Keratinocyte (primary cell): ENCODE measurements at regions not wholly inside any gene's neighbourhood (a gene's known extent, or its start where the extent isn't known, plus 50 kb on each side); places are given as distances from the start of the nearest gene placed in this dataset.

Experiments
- EZH2 ChIP-seq: IDR thresholded peaks from one replicate; pipeline ENCODE4 v1.6.1; 2012; ENCODE audit warnings: inconsistent platforms, mild to moderate bottlenecking, low read length, moderate library complexity
- TF ChIP-seq, protein P1 (sequence below), 3 experiments: IDR thresholded peaks in 1 of 3; conservative IDR thresholded peaks in 1 of 3; optimal IDR thresholded peaks in 1 of 3; 2 replicates in 2 of 3; 3 replicates in 1 of 3; pipeline versions ENCODE3 to v1.5.1; 2011; ENCODE audit warnings: low read length in 3 of 3, mild to moderate bottlenecking in 3 of 3, moderate library complexity in 2 of 3, control low read depth in 1 of 3, inconsistent platforms in 1 of 3; ENCODE audit not compliant: insufficient read depth in 2 of 3; ENCODE audit errors: extremely low read depth in 1 of 3

DNA sequence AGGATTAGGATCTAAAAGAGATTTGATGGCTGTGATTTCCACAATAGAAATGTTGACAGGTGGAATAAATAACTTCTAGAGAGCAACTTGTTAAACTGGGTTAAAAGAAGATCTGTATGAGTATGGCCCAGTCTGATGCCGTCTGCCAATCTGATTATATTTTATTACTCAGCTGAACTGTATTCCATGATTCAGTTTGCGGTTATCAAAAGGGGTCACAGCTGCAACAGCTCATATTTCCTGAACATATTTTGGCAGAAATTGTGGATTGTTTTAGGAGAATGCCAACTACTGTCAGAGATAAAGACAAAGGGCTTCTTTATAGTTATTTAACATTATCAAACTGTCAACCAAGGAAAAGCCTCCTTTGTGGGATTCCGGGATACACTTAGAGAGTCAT, 244.8 kb upstream of the MINDY3 start:
- TF ChIP-seq, protein P1, sequence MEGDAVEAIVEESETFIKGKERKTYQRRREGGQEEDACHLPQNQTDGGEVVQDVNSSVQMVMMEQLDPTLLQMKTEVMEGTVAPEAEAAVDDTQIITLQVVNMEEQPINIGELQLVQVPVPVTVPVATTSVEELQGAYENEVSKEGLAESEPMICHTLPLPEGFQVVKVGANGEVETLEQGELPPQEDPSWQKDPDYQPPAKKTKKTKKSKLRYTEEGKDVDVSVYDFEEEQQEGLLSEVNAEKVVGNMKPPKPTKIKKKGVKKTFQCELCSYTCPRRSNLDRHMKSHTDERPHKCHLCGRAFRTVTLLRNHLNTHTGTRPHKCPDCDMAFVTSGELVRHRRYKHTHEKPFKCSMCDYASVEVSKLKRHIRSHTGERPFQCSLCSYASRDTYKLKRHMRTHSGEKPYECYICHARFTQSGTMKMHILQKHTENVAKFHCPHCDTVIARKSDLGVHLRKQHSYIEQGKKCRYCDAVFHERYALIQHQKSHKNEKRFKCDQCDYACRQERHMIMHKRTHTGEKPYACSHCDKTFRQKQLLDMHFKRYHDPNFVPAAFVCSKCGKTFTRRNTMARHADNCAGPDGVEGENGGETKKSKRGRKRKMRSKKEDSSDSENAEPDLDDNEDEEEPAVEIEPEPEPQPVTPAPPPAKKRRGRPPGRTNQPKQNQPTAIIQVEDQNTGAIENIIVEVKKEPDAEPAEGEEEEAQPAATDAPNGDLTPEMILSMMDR (optimal IDR thresholded peaks at IDR 0.05 in 1 of 3, IDR thresholded peaks at IDR 0.05 in 1 of 3, conservative IDR thresholded peaks at IDR 0.05 in 1 of 3; ENCODE audit: extremely low read depth in 1 of 3, insufficient read depth in 2 of 3, low read length in 3 of 3): no peak
- TF ChIP-seq EZH2: no peak
